ENCODE measurements at regions not wholly inside any gene's neighbourhood (a gene's known extent, or its start where the extent isn't known, plus 50 kb on each side); places are given as distances from the start of the nearest gene placed in this dataset.
"Not testable (repeated sequence)": the region's sequence is repeated elsewhere in the genome, so short reads cannot be mapped to it uniquely, and the experiment has no call there.

- no peak for DNase-seq (ENCODE audit: low spot score)
Observed at GRCh38 chr4:57329279-57329678, 219.1 kb upstream of the IGFBP7 start.

- DNase-seq (ENCODE audit: low spot score) = no peak
Observed at GRCh38 chr4:57324673-57325307, 214.6 kb upstream of the IGFBP7 start.

GRCh38 chr4:57320849-57321248, 210.7 kb upstream of the IGFBP7 start:
- no peak for DNase-seq (ENCODE audit: low spot score)

- no peak for DNase-seq (ENCODE audit: low spot score)
Observed at GRCh38 chr4:57320217-57320616, 210.0 kb upstream of the IGFBP7 start.

GRCh38 chr4:57318703-57319102, 208.5 kb upstream of the IGFBP7 start:
- DNase-seq (ENCODE audit: low spot score) = no peak

- DNase-seq (ENCODE audit: low spot score) = no peak
Observed at GRCh38 chr4:57314636-57315035, 204.5 kb upstream of the IGFBP7 start.

GRCh38 chr4:57312296-57312695, 202.1 kb upstream of the IGFBP7 start:
- DNase-seq (ENCODE audit: low spot score) = no peak

- DNase-seq (ENCODE audit: low spot score) = no peak
Observed at GRCh38 chr4:57309658-57310057, 199.5 kb upstream of the IGFBP7 start.

GRCh38 chr4:57308301-57308700, 198.1 kb upstream of the IGFBP7 start:
- DNase-seq (ENCODE audit: low spot score) = no peak

- no peak for DNase-seq (ENCODE audit: low spot score)
Observed at GRCh38 chr4:57305836-57306235, 195.7 kb upstream of the IGFBP7 start.

- DNase-seq (ENCODE audit: low spot score) = no peak
Observed at GRCh38 chr4:57303012-57303751, 193.0 kb upstream of the IGFBP7 start.

GRCh38 chr4:57300300-57300699, 190.1 kb upstream of the IGFBP7 start:
- DNase-seq (ENCODE audit: low spot score) = not testable (repeated sequence)

GRCh38 chr4:57291911-57292310, 181.7 kb upstream of the IGFBP7 start:
- no peak for DNase-seq (ENCODE audit: low spot score)

- no peak for DNase-seq (ENCODE audit: low spot score)
Observed at GRCh38 chr4:57287687-57288604, 177.8 kb upstream of the IGFBP7 start.

GRCh38 chr4:57282933-57283310, 172.7 kb upstream of the IGFBP7 start:
- DNase-seq (ENCODE audit: low spot score) = no peak

GRCh38 chr4:57280481-57280880, 170.3 kb upstream of the IGFBP7 start:
- DNase-seq (ENCODE audit: low spot score) = no peak

GRCh38 chr4:57278780-57279179, 168.6 kb upstream of the IGFBP7 start:
- no peak for DNase-seq (ENCODE audit: low spot score)

- DNase-seq (ENCODE audit: low spot score) = no peak
Observed at GRCh38 chr4:57274082-57274481, 163.9 kb upstream of the IGFBP7 start.

- no peak for DNase-seq (ENCODE audit: low spot score)
Observed at GRCh38 chr4:57270346-57270745, 160.2 kb upstream of the IGFBP7 start.

GRCh38 chr4:57265831-57266582, 155.8 kb upstream of the IGFBP7 start:
- no peak for DNase-seq (ENCODE audit: low spot score)

- DNase-seq (ENCODE audit: low spot score) = no peak
Observed at GRCh38 chr4:57254754-57255153, 144.6 kb upstream of the IGFBP7 start.

- DNase-seq (ENCODE audit: low spot score) = peak; percentile 84
Observed at GRCh38 chr4:57249083-57249482, 138.9 kb upstream of the IGFBP7 start.
